Right renal cortex interstitium (tissue), 3 donors: ENCODE measurements at regions not wholly inside any gene's neighbourhood (a gene's known extent, or its start where the extent isn't known, plus 50 kb on each side); places are given as distances from the start of the nearest gene placed in this dataset.

Source experiments
- DNase-seq, 3 donors: peaks; one replicate each; pipeline ENCODE4 v3.0.0-alpha.2; 2013; ENCODE audit warnings: low read depth in 3 of 3, low spot score in 2 of 3

DNA sequence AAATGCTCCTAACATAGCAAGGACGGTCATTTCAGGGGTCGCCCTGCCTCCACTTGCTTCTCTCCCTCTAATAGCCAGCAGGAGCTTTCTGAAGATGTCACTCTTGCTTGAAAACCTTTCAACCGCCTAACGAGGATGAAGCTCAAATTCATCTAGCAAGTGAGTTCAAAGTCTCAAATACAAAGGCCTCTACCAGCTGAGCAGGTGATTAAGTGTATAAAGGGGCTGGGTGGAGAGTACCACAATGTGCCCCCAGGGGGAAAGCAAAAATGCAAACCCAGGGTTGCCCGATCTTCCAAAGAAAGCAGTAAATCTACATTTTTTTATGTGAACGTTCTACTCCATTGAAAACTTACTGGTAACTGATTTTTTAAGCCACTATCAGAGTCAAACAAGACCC, 50.4 kb upstream of the GRIP2 start:
- no peak for DNase-seq

DNA sequence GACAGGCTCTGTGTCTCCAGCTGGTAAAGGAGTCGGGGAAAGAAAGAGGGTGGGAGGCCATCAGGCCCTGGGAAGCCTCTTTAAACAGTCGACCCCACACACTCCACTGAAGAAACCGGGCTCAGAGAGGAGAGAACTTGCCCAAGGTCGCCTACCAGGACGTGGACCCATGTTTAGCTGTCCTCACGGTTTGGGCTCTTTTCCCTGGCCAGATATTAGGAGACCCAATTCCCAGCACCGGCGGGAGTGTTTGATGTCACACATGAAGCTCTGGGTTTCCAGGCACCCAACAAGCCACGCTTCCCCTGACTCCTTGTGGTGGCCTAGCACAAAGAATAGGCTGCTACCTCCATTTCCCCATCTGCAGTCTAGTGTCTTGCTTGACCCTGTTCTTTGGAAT, 52.2 kb upstream of the GRIP2 start:
- DNase-seq = no peak

DNA sequence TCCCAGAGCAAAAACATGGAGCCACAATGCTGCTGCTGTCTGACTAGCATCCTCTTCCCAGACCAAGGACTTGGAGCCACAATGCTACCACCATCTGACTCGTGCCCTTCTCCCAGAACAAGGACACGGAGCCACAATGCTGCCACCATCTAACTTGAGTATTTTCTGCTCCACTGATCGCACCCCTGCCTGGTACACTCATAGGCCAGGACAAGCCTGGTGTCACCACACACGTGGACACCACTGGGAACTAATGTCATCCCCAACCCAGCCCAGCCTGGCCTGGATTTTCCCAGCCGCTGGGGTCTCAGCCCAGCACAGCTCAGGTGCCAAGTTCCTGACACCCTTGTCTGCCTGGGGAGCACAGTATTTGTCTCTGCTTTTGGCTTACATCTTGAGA, 52.7 kb upstream of the GRIP2 start:
- DNase-seq = no peak

- DNase-seq = no peak
Observed at GRCh38 chr3:14594234-14594633, 54.1 kb upstream of the GRIP2 start.

DNA sequence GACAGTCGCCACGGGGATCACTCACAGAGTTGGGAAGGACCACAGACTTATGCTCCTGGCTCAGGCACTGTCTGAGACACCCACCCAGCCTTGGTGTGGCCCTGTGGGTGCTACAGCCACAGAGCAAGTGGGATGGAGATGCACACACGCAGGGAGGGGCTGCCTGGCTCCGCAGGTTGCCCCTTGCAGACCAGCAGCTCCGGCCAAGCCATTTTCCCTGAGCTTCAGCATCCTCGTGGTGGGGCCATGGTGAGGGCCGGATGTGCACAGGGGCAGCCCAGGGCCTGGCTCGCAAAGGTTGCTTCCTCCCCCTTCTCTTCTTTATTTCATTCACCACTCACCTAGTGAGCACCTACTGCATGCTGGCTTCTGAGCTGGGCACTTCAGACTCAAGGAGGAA, 55.4 kb upstream of the GRIP2 start:
- DNase-seq = no peak

DNA sequence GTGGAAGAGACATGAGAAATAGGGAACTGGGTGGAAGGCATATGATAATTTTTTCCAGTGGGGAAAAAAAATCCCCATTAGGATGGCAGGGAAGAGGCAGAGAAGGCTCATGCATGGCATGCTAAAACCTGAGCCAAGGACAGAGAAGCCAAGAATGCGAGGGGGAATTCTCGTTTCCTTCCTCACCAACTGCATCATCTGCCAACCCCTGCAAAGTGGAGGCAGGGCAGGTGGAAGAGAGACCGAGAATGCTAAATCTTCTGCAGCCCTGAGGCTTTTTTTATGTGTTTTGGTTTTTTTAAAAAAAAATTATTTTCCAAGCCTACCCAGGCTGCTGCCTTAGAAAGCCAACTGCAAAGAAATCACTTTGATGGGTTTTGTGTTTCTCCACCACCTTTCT, 54.3 kb upstream of the CCDC174 start:
- DNase-seq = no peak

- DNase-seq = peak in 2 of 3 donors; percentile 29 to 46
Observed at GRCh38 chr3:14598143-14598569, 53.4 kb upstream of the CCDC174 start.

DNA sequence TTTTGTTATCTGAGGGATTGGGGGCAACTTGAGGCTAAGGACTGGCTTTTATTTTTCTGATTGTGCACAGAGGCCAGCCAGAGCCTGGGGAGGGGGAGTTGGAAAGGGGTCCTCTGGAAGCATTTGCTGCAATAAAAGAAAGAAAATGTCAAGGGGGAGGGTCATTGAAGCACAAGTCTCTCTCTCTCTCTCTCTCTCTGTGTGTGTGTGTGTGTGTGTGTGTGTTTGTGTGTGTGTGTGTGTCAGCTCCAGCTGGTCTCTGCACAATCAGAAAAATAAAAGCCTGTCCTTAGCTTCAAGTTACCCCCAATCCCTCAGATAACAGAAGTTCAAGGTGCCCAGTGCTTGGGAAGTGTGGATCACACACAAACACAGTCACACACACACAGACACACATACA, 52.1 kb upstream of the CCDC174 start:
- DNase-seq = no peak

GRCh38 chr3:14600075-14600474, 51.5 kb upstream of the CCDC174 start:
- no peak for DNase-seq

DNA sequence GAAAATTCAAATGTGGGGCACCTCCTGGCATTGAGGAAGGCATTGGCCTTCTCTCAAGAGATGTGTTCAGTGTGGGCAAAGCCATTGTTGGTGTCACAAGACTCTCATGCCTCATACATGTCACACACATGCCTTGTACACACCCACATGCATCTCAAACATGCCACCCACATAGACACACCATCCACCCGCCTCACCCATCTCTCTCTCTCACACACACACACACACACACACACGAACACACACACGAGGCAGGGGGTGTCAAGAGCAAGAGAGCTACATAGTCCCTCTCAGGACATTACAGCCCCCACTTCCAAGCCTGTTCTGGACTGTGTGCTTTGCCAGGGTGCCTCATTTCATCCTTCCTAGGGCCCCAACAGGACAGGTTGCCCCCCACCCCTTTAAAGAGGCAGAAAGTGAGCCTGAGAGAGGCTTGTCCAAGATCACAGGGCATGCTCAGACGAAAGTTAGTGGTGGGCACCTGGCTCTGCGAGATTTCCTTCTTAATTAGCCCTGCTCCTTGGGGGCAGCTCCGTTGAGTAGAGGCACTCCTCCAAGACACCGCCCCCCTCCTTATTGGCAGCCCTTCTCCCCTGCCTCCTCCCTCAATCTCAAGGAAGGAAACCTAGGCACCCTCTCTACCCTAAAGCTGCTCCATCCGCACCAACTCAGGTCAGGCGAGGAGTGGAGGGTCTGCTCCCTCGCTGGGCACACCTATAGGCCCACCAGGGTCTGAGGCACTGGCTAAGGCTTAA, 50.5 kb upstream of the CCDC174 start:
- no peak for DNase-seq

- no peak for DNase-seq
Observed at GRCh38 chr3:14601692-14602005, 49.9 kb upstream of the CCDC174 start.
